HG03135 (cell line): ENCODE measurements at regions not wholly inside any gene's neighbourhood (a gene's known extent, or its start where the extent isn't known, plus 50 kb on each side); places are given as distances from the start of the nearest gene placed in this dataset.
"Not testable (repeated sequence)": the region's sequence is repeated elsewhere in the genome, so short reads cannot be mapped to it uniquely, and the experiment has no call there.

Source experiments
- ATAC-seq: cut with Tn5 transposase; IDR thresholded peaks from one replicate; pipeline ENCODE4 v1.9.1; 2021; ENCODE audit warnings: mild to moderate bottlenecking, moderate library complexity; ENCODE audit not compliant: unreplicated experiment

GRCh38 chr6:141203902-141204575 lies 928.7 kb upstream of the GJE1 start:
- ATAC-seq = no peak

- ATAC-seq = no peak
These were observed 930.1 kb upstream of the GJE1 start for GRCh38 chr6:141202626-141203025.

DNA sequence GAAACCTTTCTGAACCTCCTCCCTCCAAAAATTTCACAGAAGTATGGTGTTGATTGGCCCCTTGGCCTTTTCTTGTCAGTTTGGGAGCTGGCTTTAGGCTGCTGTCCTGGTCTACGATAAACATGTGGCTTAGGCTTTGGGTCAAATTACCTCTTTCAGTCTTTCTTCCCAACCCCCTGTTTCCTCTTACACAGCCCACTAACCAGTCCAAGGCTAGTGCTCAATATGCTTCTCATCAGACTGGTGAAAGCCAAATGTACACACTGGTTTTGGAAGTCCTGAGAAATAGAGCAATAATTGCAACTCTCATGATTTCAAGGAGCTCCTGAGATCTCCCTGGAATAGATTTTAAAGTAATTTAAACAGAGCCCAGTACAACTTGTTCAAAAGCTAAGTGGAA lies 933.7 kb upstream of the GJE1 start:
- ATAC-seq = no peak

- ATAC-seq = no peak
These were observed 937.4 kb upstream of the GJE1 start for GRCh38 chr6:141195251-141195832.

- no peak for ATAC-seq
These were observed 949.4 kb upstream of the GJE1 start for GRCh38 chr6:141183368-141183767.

- ATAC-seq = not testable (repeated sequence)
These were observed 957.3 kb upstream of the GJE1 start for GRCh38 chr6:141175458-141175857.

GRCh38 chr6:141174932-141175331 lies 957.8 kb upstream of the GJE1 start:
- ATAC-seq = no peak

DNA sequence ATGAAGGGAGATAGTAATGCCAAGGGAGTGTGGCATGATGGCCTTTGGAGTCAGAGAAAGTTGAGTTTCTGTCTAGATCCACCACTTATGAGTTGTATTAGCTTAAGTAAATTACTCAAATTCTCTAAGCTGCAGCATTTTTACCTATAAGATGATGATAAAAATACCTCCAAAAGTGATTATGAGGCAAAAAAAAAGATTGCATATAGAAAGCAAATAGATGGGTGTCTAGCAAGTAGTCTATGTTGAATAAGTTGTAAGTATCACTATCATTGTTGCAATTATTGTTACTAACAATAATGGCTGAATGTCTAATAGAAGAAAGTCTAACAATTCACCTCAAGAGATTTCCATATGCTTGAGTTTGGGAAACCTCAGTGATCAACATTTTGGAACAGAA lies 959.2 kb upstream of the GJE1 start:
- ATAC-seq = no peak

DNA sequence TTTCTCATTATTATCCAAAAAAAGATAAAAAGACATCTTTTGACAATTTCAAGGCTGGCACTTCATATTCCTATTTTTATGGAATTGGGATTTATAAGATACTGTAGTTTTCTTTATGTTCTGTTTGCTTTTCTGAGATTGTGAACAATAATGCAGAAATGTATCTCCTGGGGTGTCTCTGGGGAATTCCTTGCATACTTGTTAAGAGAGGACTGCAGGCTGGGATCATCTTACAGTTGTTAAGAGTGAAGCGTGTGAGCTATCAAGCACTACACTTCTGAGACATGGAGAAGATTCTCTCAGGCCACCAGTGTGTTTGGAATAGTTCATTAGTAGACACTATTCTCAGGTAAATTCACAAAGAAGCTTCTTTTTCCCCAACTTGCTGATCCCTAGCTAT lies 963.3 kb upstream of the GJE1 start:
- no peak for ATAC-seq

DNA sequence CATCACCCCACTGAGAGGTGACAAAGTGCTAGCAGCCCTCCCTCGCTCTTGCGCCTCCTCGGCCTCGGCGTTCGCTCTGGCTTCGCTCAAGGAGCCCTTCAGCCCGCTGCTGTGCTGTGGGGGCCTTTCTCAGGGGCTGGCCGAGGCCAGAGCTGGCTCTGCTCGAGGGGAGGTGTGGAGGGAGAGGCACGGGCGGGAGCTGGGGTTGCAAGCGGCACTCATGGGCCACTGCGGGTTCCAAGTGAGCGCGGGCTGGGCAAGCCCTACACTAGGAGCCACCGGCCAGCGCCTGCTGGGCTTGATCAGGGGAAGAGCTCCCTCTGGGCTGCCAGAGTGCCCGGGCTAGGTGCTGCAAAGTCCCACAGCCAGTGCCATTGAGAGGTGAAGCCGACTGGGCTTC lies 964.8 kb upstream of the GJE1 start:
- no peak for ATAC-seq

DNA sequence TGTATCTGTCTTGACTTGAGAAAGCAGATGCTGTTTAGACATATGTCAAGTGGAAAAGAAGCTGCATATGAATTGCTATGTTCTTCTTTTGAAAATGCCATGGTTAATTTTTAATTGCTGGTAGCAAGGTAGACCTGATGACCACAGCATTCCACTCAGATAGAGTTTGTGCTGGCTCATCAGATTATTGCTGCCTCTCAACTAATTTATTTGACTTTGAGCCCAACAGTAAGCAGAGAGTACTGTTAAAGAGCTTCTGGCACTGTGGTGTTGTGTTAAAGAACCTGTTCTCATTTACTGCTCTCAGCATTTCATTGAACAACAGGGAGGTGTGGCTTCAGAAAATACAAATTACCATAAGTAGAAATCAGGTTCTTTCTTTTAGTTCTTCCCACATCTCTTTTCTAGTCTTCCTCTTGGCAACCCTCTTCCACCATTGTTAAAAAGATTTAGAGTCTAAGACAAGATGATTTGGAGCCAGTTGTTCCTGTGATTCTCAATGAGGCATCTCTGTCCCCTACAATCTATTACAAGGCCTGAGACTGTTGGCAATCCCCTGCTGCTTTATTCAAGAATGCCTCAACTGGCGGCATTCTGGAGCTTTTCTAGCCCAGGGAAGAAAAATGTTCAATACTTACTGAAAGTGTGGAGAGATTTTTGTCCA lies 967.6 kb upstream of the GJE1 start:
- no peak for ATAC-seq

- no peak for ATAC-seq
These were observed 968.5 kb upstream of the GJE1 start for GRCh38 chr6:141164042-141164743.

- no peak for ATAC-seq
These were observed 969.6 kb upstream of the GJE1 start for GRCh38 chr6:141163107-141163506.

- no peak for ATAC-seq
These were observed 974.0 kb upstream of the GJE1 start for GRCh38 chr6:141158740-141159139.

GRCh38 chr6:141153563-141153962 lies 979.2 kb upstream of the GJE1 start:
- ATAC-seq = no peak

- no peak for ATAC-seq
These were observed 979.8 kb upstream of the GJE1 start for GRCh38 chr6:141152951-141153350.

- no peak for ATAC-seq
These were observed 980.9 kb upstream of the GJE1 start for GRCh38 chr6:141151710-141152417.

DNA sequence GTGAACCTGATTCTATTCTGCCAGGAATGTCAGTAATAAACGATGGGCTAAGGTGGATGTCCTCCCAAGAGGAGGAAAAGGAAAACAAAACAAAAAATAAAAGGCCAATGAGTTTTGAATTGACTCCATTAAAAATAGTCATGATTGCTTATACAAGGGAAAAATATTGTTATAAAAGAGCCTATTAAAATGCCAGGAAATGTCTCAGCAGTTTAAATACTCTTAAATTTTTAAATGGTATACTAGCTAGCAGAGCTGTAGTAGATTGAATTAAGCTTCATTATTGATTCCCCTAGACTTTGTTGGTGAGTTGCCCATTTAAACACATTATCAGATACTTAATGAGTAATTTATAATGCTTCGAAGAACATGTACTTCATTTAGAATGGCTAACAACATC lies 990.9 kb upstream of the GJE1 start:
- ATAC-seq = no peak

DNA sequence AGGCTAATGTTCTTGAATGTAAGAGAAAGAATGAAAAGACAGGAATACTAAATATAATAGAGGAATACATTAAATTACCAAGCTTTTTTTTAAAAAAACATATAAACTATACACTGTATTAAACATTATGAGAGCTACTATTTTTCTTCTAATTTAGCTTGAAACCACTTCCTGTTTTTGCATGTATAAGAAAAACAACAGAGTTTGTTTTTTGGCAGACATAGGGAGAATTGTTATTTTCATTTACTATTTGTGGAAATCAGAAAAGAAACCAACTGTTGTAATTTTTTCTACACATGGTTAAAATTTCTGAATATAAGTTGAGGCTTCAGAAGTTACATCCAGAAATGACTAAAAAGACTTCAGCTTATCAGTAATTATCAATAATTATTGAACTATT lies 991.8 kb upstream of the GJE1 start:
- no peak for ATAC-seq

GRCh38 chr6:141139461-141139860 lies 993.3 kb upstream of the GJE1 start:
- ATAC-seq = no peak

- ATAC-seq = no peak
These were observed 998.0 kb upstream of the GJE1 start for GRCh38 chr6:141134723-141135122.
